Liver (tissue), 8 donors: ENCODE measurements at regions not wholly inside any gene's neighbourhood (a gene's known extent, or its start where the extent isn't known, plus 50 kb on each side); places are given as distances from the start of the nearest gene placed in this dataset.

Experiments
- DNase-seq: peaks from one replicate; pipeline ENCODE4 v3.0.0-alpha.2; 2017; ENCODE audit warnings: low spot score
- H3K27ac ChIP-seq, 2 donors: one replicate each; pipeline ENCODE4 v1.7.0; 2013; ENCODE audit warnings: inconsistent platforms in 2 of 2, low read length in 2 of 2, control low read depth in 1 of 2, low read depth in 1 of 2, mild to moderate bottlenecking in 1 of 2
- H3K27me3 ChIP-seq, 4 donors: one replicate each; pipeline versions ENCODE4 v1.6.1 to v1.7.0; 2013; ENCODE audit warnings: low read length in 3 of 4, inconsistent platforms in 1 of 4, mild to moderate bottlenecking in 1 of 4, moderate library complexity in 1 of 4; ENCODE audit not compliant: control insufficient read depth in 4 of 4, insufficient read depth in 4 of 4
- H3K36me3 ChIP-seq, 4 donors: one replicate each; pipeline versions ENCODE4 v1.6.1 to v1.7.0; 2013; ENCODE audit warnings: low read length in 3 of 4, mild to moderate bottlenecking in 3 of 4, low read depth in 1 of 4, moderate library complexity in 1 of 4; ENCODE audit not compliant: control insufficient read depth in 4 of 4, insufficient read depth in 3 of 4
- H3K4me1 ChIP-seq, 4 donors: one replicate each; pipeline versions ENCODE4 v1.6.1 to v1.7.0; 2013; ENCODE audit warnings: low read length in 3 of 4, mild to moderate bottlenecking in 3 of 4, moderate library complexity in 1 of 4; ENCODE audit not compliant: control insufficient read depth in 4 of 4, insufficient read depth in 4 of 4
- H3K4me3 ChIP-seq, 3 donors: one replicate each; pipeline versions ENCODE4 v1.6.1 to v1.7.0; 2013; ENCODE audit warnings: low read length in 3 of 3, control low read depth in 1 of 3, low read depth in 1 of 3, mild to moderate bottlenecking in 1 of 3
- H3K9ac ChIP-seq, 2 donors: one replicate each; pipeline ENCODE4 v1.7.0; 2013; ENCODE audit warnings: low read length in 2 of 2, mild to moderate bottlenecking in 2 of 2, moderate library complexity in 2 of 2, control low read depth in 1 of 2, low read depth in 1 of 2
- H3K9me3 ChIP-seq, 4 donors: one replicate each; pipeline versions ENCODE4 v1.6.1 to v1.7.0; 2013; ENCODE audit warnings: low read length in 3 of 4; ENCODE audit not compliant: control insufficient read depth in 4 of 4
- CTCF ChIP-seq: fragments of 150-350 bp; IDR thresholded peaks from 2 replicates; pipeline ENCODE4 v1.5.1; 2017; ENCODE audit warnings: improper control_type of control experiment, low read depth, low read length; ENCODE audit not compliant: missing input control
- EGR1 ChIP-seq, 2 donors: IDR thresholded peaks; 2 replicates each; pipeline ENCODE4 v1.6.1; 2016 to 2018; ENCODE audit warnings: antibody characterized with exemption in 2 of 2, low read depth in 2 of 2
- FOXA1 ChIP-seq: IDR thresholded peaks from 2 replicates; pipeline ENCODE4 v1.6.1; 2016; ENCODE audit warnings: antibody characterized with exemption
- FOXA2 ChIP-seq: IDR thresholded peaks from 2 replicates; pipeline ENCODE4 v1.6.1; 2016; ENCODE audit warnings: antibody characterized with exemption
- GABPA ChIP-seq, 2 donors: IDR thresholded peaks in 1 of 2; conservative IDR thresholded peaks in 1 of 2; 2 replicates each; pipeline ENCODE4 v1.6.1; 2016; ENCODE audit warnings: antibody characterized with exemption in 2 of 2, mild to moderate bottlenecking in 1 of 2, moderate library complexity in 1 of 2
- HNF4A ChIP-seq, 2 donors: conservative IDR thresholded peaks; 2 replicates each; pipeline ENCODE4 v1.6.1; 2016; ENCODE audit warnings: antibody characterized with exemption in 2 of 2, mild to moderate bottlenecking in 2 of 2
- JUND ChIP-seq, 2 donors: IDR thresholded peaks; 2 replicates each; pipeline ENCODE4 v1.6.1; 2016; ENCODE audit warnings: antibody characterized with exemption in 2 of 2
- NR2F2 ChIP-seq: IDR thresholded peaks from 2 replicates; pipeline ENCODE4 v1.6.1; 2016; ENCODE audit warnings: antibody characterized with exemption
- RAD21 ChIP-seq, 2 donors: IDR thresholded peaks; 2 replicates each; pipeline ENCODE4 v1.6.1; 2016; ENCODE audit warnings: antibody characterized with exemption in 2 of 2, mild to moderate bottlenecking in 2 of 2
- REST ChIP-seq: IDR thresholded peaks from 2 replicates; pipeline ENCODE4 v1.6.1; 2016; ENCODE audit warnings: antibody characterized with exemption, mild to moderate bottlenecking
- RXRA ChIP-seq, 2 donors: IDR thresholded peaks; 2 replicates each; pipeline ENCODE4 v1.6.1; 2017 to 2018; ENCODE audit warnings: antibody characterized with exemption in 2 of 2, mild to moderate bottlenecking in 1 of 2
- SP1 ChIP-seq: IDR thresholded peaks from 2 replicates; pipeline ENCODE4 v1.6.1; 2018; ENCODE audit warnings: antibody characterized with exemption, mild to moderate bottlenecking
- YY1 ChIP-seq: IDR thresholded peaks from 2 replicates; pipeline ENCODE4 v1.6.1; 2016; ENCODE audit warnings: antibody characterized with exemption, mild to moderate bottlenecking
- WGBS: extraction: QIAGEN DNeasy Blood & Tissue Kit; methylation state at CpG from one replicate; pipeline ENCODE4 v1.1.7; 2013; 5-methylcytosine and 5-hydroxymethylcytosine counted together
- TF ChIP-seq, protein P1 (sequence below): IDR thresholded peaks from 2 replicates; pipeline ENCODE4 v1.6.1; 2016; ENCODE audit warnings: antibody characterized with exemption
- donor health status: healthy.
- donor health status: healthy.
- donor health status: healthy.
- donor health status: healthy.
- donor health status: healthy.

- no peaks in the 10 kb centered on the region for H3K4me1 ChIP-seq
- TF ChIP-seq, protein P1, sequence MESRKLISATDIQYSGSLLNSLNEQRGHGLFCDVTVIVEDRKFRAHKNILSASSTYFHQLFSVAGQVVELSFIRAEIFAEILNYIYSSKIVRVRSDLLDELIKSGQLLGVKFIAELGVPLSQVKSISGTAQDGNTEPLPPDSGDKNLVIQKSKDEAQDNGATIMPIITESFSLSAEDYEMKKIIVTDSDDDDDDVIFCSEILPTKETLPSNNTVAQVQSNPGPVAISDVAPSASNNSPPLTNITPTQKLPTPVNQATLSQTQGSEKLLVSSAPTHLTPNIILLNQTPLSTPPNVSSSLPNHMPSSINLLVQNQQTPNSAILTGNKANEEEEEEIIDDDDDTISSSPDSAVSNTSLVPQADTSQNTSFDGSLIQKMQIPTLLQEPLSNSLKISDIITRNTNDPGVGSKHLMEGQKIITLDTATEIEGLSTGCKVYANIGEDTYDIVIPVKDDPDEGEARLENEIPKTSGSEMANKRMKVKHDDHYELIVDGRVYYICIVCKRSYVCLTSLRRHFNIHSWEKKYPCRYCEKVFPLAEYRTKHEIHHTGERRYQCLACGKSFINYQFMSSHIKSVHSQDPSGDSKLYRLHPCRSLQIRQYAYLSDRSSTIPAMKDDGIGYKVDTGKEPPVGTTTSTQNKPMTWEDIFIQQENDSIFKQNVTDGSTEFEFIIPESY = no peak
- TF ChIP-seq NR2F2 (no peak), RAD21 (IDR thresholded peaks at IDR 0.05) (no peak), EGR1 (IDR thresholded peaks at IDR 0.05; ENCODE audit: low read depth in 2 of 2) (no peak), YY1 (no peak), RXRA (IDR thresholded peaks at IDR 0.05) (no peak), FOXA1 (no peak), GABPA (IDR thresholded peaks at IDR 0.05 in 1 of 2, conservative IDR thresholded peaks at IDR 0.05 in 1 of 2) (no peak), SP1 (no peak), CTCF (no peak)
- H3K9me3 ChIP-seq = no peaks in the 10 kb centered on the region
- peaks cover 0 to 6% (median 0%) of the 10 kb centered on the region in 4 donors for H3K27me3 ChIP-seq
- no peaks in the 10 kb centered on the region for H3K36me3 ChIP-seq
- no peak overlapping the region for H3K27ac ChIP-seq
- WGBS = 79% methylated on average over 3 of the region's 3 CpGs
- H3K9ac ChIP-seq = no peak overlapping the region
- DNase-seq = no peak
- no peak overlapping the region for H3K4me3 ChIP-seq
These were observed 110.3 kb upstream of the CTTNBP2NL start for GRCh38 chr1:112285746-112286145.

GRCh38 chr1:112296908-112297307, 99.1 kb upstream of the CTTNBP2NL start:
- Histone ChIP-seq H3K4me3 (no peak overlapping the region), H3K27ac (no peak overlapping the region), H3K9me3 (no peaks in the 10 kb centered on the region), H3K27me3 (peaks cover 0 to 3% (median 0%) of the 10 kb centered on the region in 4 donors), H3K9ac (no peak overlapping the region), H3K4me1 (no peaks in the 10 kb centered on the region), H3K36me3 (no peaks in the 10 kb centered on the region)
- 83% methylated on average over 5 of the region's 5 CpGs for WGBS
- no peak for TF ChIP-seq RXRA (IDR thresholded peaks at IDR 0.05)
- TF ChIP-seq FOXA1 = no peak
- no peak for TF ChIP-seq CTCF
- no peak for TF ChIP-seq RAD21 (IDR thresholded peaks at IDR 0.05)
- TF ChIP-seq NR2F2 = no peak
- TF ChIP-seq FOXA2 = no peak
- DNase-seq = no peak

- H3K27me3 ChIP-seq = peaks cover 0 to 3% (median 0%) of the 10 kb centered on the region in 4 donors
- H3K9me3 ChIP-seq = no peaks in the 10 kb centered on the region
- H3K36me3 ChIP-seq = no peaks in the 10 kb centered on the region
- WGBS = 59% methylated on average over 3 of the region's 3 CpGs
- no peak overlapping the region for H3K4me3 ChIP-seq
- no peak overlapping the region for H3K9ac ChIP-seq
- no peaks in the 10 kb centered on the region for H3K4me1 ChIP-seq
- no peak for DNase-seq
- no peak overlapping the region for H3K27ac ChIP-seq
- TF ChIP-seq REST = no peak
- TF ChIP-seq HNF4A (conservative IDR thresholded peaks at IDR 0.05) = no peak
- no peak for TF ChIP-seq JUND (IDR thresholded peaks at IDR 0.05)
- TF ChIP-seq CTCF = no peak
- TF ChIP-seq RAD21 (IDR thresholded peaks at IDR 0.05) = no peak
These were observed 98.5 kb upstream of the CTTNBP2NL start for GRCh38 chr1:112297536-112297935.
